ELF-1 (cell line): ENCODE measurements at regions not wholly inside any gene's neighbourhood (a gene's known extent, or its start where the extent isn't known, plus 50 kb on each side); places are given as distances from the start of the nearest gene placed in this dataset.
"Not testable (repeated sequence)": the region's sequence is repeated elsewhere in the genome, so short reads cannot be mapped to it uniquely, and the experiment has no call there.

Source experiments
- DNase-seq: peaks from one replicate; pipeline ENCODE4 v3.0.0-alpha.2; 2016; ENCODE audit warnings: low read depth, low spot score

GRCh38 chr20:23151008-23151703 is 65.0 kb upstream of the CD93 start:
- DNase-seq, result no peak

DNA sequence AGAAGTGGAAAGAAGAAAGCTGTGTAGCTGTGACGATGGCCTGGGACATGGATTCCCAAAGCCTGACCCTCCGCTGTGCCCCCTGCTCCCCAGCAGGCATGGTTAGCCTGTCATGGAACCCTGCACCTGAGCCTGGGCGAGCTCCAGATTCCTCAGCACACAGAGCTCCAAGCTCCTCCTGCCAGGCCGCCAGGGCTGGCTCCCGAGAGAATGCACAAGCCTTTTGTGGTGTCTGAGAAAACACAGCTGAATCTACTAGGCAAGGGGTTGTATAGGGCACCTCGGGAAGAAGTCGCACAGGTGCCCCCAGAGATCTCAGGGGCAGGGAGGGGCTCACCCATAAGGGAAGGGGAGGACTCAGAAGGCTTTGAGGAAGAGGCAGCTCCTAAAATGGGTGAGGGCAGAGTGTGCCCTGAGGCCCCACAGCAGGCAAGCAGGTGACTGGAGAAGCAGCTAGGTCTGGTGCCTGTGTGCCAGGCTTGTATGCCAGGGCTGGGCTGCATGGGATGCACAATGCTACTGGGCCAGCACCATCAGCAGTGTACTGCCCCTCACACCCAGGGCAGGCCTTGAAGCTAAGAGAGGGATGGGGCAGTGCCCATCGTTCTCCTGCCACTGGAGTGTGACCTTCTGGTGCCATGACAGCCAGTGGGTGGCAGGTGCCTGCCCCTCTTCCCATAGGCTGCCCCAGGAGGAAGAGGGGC is 64.3 kb upstream of the CD93 start:
- no peak for DNase-seq

GRCh38 chr20:23149623-23150279 is 63.6 kb upstream of the CD93 start:
- DNase-seq, result no peak

- no peak for DNase-seq
Observed at GRCh38 chr20:23148731-23149570, 62.8 kb upstream of the CD93 start.

- no peak for DNase-seq
Observed at GRCh38 chr20:23147964-23148730, 62.0 kb upstream of the CD93 start.

DNA sequence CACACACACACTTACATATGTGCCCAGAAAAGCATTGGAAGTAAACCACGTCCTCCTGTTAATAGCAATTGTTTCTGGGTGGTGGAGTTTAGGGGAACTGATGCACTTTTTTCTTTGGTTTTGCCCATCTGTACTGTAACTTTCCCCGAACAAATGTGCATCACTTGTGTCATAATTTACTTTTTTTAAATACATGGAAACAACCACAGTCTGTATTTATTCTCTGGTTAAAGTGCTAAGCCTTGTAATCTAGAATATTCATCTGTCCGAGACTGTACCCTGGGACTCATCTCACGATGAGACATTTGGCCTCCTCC is 61.5 kb upstream of the CD93 start:
- no peak for DNase-seq

DNA sequence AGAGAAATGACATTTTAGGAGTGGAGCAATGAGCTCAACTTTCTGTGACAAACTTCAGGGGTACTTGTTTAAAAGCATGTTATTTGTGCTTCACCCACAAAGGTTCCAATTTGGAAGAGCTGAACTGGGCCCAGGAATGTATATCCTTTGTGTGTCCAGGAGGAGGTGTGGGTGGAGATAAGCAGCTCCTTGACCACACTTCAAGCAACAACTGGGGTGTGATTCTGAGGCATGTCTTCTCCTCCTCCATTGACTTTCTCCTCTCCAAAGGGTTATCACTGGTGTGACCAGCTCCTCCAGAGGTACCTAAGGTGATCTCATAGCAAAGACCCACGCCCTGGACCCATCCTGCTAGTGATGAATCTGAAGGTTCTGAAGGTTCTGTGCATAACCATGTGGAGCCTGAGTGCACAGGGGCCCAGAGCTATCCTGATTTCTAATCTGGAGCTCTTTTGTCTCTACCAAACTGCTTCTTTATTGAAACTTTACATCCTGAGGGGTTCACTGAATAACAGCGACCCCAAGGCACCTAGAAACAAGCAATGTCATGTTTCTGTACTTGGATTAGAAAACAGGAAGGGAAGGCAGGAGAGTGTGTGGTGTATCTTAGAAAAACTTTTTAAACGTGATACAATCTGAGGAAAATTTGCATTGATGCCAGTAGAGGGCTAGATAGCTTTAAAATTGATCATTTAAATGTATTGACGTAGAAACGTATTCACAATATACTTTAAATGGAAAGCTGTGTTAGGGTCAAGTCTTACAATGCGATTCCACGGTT is 60.9 kb upstream of the CD93 start:
- no peak for DNase-seq

DNA sequence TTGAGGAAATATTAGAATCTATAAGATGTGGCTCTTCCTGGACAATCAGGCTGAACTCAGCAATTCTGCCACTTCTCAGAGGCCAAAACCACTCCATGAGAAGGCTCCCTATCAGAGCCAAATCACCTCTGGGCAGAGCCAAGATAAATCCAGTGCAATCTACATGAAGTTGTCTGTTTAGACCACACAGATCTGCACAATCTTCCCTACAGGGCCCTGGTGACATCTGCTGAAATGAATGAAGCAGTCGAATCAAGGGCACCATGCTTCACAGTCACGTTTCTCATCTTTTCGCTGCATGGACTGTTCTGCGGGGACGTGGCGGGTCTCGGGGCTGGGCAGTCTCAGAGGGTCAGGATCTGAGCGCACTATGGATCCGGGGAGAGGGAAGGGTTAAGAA is 60.1 kb upstream of the CD93 start:
- DNase-seq, result no peak

GRCh38 chr20:23145281-23145700 is 59.2 kb upstream of the CD93 start:
- DNase-seq, result no peak

GRCh38 chr20:23144856-23145255 is 58.7 kb upstream of the CD93 start:
- no peak for DNase-seq

DNA sequence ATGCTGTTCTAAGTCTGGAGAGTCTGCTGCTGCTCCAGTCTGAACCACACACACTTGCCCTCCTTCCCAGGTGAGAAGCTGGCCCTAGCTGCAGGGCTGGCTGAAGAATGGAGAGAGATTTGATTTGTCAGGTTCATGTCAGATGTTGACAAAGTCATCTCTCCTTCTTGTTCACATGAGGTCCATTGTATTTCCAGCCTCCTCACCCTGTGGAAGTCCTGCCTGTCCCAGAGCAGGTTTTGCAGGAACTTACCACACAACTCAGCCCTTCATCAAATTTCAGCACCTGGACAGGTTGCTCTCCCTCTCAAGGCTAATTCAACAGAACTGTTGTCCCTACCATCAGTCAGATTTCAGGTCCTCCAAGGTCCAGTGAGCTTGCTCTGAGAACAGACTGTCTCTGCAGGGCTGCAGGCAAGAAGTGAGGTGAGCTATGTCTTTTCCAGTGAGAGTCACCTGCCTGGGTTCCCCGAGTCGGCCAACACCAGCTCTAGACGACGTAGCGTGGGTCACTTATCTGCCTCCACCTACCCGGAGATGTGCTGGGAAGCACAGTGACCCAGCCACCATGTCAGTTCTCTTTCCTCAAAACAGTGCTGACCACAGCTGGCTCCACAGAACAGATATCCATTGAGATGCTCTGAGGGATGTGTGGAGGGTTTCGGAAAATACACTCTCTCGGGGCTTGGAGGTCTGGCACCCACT is 58.0 kb upstream of the CD93 start:
- peak; percentile 13 for DNase-seq

- DNase-seq, result no peak
Observed at GRCh38 chr20:23143098-23143497, 57.0 kb upstream of the CD93 start.

- no peak for DNase-seq
Observed at GRCh38 chr20:23142162-23143050, 56.3 kb upstream of the CD93 start.

- no peak for DNase-seq
Observed at GRCh38 chr20:23141450-23142161, 55.5 kb upstream of the CD93 start.

GRCh38 chr20:23140991-23141390 is 54.9 kb upstream of the CD93 start:
- DNase-seq, result no peak

DNA sequence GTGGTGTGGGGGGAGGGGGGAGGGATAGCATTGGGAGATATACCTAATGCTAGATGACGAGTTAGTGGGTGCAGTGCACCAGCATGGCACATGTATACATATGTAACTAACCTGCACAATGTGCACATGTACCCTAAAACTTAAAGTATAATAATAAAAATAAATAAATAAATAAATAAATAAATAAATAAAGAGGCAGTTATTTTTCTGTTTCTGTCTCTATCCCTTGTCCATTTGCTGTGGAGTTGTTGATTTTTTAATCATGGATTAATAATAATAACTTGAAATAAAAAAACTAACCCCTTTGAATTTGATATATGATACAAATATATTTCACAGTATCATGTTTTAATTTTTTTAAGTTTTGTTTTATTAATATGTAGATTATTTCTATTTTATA is 53.9 kb upstream of the CD93 start:
- DNase-seq, result not testable (repeated sequence)

- no peak for DNase-seq
Observed at GRCh38 chr20:23139524-23139923, 53.4 kb upstream of the CD93 start.

GRCh38 chr20:23138682-23139081 is 52.6 kb upstream of the CD93 start:
- DNase-seq, result no peak
